GM21723 (cell line): ENCODE measurements at regions not wholly inside any gene's neighbourhood (a gene's known extent, or its start where the extent isn't known, plus 50 kb on each side); places are given as distances from the start of the nearest gene placed in this dataset.

Experiments
- ATAC-seq: cut with Tn5 transposase; IDR thresholded peaks from one replicate; pipeline ENCODE4 v1.9.1; 2021; ENCODE audit warnings: mild to moderate bottlenecking, moderate library complexity; ENCODE audit not compliant: unreplicated experiment

- ATAC-seq = no peak
Measured at GRCh38 chr1:87268111-87268510, 60.6 kb upstream of the LMO4 start.

GRCh38 chr1:87269921-87270320 is 58.8 kb upstream of the LMO4 start:
- no peak for ATAC-seq

DNA sequence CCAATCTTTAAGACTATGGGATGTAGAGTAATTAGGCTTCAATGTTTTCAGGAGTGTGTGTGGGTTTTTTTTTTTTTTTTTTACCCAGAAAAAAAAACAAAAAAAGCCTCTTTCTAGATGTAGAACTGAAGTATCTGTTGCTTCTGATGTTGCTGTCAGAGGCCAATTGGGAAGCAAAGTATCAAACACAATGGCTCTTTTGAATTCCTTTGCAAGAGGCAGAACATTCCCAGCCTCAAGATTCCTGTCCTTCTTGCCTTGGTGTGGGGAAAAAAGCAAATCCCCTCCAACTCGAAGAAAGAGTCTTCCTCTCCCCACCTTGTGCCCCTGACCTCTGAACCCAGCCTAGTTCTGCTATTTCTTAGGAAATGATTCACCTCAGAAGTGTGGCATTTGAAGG is 55.4 kb upstream of the LMO4 start:
- ATAC-seq = no peak

DNA sequence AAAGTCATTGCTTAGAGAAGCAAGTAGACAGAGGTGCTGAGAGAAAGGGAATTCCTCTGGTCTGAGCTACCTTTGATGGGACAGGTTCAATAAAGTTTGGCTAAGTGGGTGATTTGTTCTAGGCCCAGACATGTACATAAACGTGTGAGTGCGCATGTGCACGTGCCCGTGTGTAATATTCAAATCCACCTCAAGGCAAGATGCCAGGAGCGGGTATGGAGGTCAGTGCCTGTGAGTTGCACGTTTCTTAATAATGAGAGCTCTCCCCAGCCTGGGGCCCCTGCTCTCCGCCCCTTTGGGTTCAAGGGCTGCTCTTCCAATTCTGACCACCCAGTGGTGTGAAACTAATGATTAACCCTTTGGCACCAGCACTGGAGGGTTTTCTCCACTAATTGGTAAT is 53.8 kb upstream of the LMO4 start:
- ATAC-seq = no peak

GRCh38 chr1:87278825-87279535 is 49.7 kb upstream of the LMO4 start:
- ATAC-seq = no peak
